Tibial nerve (tissue), 4 donors: ENCODE measurements at regions not wholly inside any gene's neighbourhood (a gene's known extent, or its start where the extent isn't known, plus 50 kb on each side); places are given as distances from the start of the nearest gene placed in this dataset.

ENCODE experiments used
- DNase-seq, 2 donors: peaks; one replicate each; pipeline ENCODE4 v3.0.0-alpha.2; 2019; ENCODE audit warnings: low spot score in 2 of 2
- H3K27ac ChIP-seq, 4 donors: fragments of 200-600 bp; sonication (generic) in 3 of 4; one replicate each; pipeline ENCODE4 v1.5.1; 2017 to 2019; ENCODE audit warnings: mild to moderate bottlenecking in 1 of 4
- H3K27me3 ChIP-seq, 2 donors: fragments of 200-600 bp; sonication (generic) in 1 of 2; one replicate each; pipeline versions ENCODE4 v1.5.1 to v1.6.0; 2017 to 2019
- H3K36me3 ChIP-seq, 3 donors: fragments of 200-600 bp; sonication (generic); one replicate each; pipeline ENCODE4 v1.5.1; 2018 to 2019
- H3K4me1 ChIP-seq, 4 donors: fragments of 200-600 bp; sonication (generic) in 3 of 4; one replicate each; pipeline ENCODE4 v1.5.1; 2017 to 2019
- H3K4me3 ChIP-seq, 4 donors: fragments of 200-600 bp; sonication (generic) in 3 of 4; one replicate each; pipeline ENCODE4 v1.5.1; 2017 to 2019; ENCODE audit warnings: mild to moderate bottlenecking in 1 of 4, moderate library complexity in 1 of 4
- H3K9me3 ChIP-seq, 4 donors: fragments of 200-600 bp; sonication (generic) in 3 of 4; one replicate each; pipeline ENCODE4 v1.5.1; 2017 to 2019
- EP300 ChIP-seq, 2 donors: sonication (generic); formaldehyde crosslinking; IDR thresholded peaks; one replicate each; pipeline ENCODE4 v1.6.1; 2017; ENCODE audit warnings: antibody characterized with exemption in 2 of 2, mild to moderate bottlenecking in 1 of 2
- POLR2A ChIP-seq, 2 donors: fragments of 450-650 bp; IDR thresholded peaks; one replicate each; pipeline ENCODE4 v1.6.1; 2017; ENCODE audit warnings: antibody characterized with exemption in 2 of 2, mild to moderate bottlenecking in 2 of 2, moderate library complexity in 2 of 2
- WGBS, 2 donors: methylation state at CpG; one replicate each; pipeline ENCODE4 v1.1.5; 2018; 5-methylcytosine and 5-hydroxymethylcytosine counted together
- TF ChIP-seq, protein P1 (sequence below), 5 experiments: fragments of 200-600 bp in 3 of 5; fragments of 450-650 bp in 2 of 5; sonication (generic) in 3 of 5; IDR thresholded peaks; one replicate each; pipeline ENCODE4 v1.5.1; 2016 to 2019; ENCODE audit warnings: antibody characterized with exemption in 5 of 5, mild to moderate bottlenecking in 3 of 5, moderate library complexity in 2 of 5

DNA sequence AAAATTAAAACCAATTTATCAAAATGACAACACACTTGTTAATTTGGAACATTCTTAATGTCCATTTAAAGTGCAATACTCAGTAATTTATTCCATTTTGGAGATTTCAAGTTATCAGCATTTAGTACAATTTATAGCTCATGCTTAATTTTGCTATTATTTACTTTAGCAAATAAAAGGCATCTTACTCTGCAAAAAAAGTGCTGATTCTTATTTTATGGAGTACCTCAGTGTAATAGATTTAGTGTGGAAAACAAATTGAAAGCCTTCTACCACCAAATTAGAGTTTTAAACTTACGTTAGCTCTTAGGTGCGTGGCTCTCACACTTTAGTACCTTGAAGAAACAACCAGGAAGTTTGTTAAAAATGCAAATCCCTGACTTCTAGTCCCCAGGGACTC lies 208.4 kb upstream of the NRIP1 start:
- no peaks in the 10 kb centered on the region for H3K36me3 ChIP-seq
- H3K27ac ChIP-seq: no peak overlapping the region
- TF ChIP-seq, protein P1, sequence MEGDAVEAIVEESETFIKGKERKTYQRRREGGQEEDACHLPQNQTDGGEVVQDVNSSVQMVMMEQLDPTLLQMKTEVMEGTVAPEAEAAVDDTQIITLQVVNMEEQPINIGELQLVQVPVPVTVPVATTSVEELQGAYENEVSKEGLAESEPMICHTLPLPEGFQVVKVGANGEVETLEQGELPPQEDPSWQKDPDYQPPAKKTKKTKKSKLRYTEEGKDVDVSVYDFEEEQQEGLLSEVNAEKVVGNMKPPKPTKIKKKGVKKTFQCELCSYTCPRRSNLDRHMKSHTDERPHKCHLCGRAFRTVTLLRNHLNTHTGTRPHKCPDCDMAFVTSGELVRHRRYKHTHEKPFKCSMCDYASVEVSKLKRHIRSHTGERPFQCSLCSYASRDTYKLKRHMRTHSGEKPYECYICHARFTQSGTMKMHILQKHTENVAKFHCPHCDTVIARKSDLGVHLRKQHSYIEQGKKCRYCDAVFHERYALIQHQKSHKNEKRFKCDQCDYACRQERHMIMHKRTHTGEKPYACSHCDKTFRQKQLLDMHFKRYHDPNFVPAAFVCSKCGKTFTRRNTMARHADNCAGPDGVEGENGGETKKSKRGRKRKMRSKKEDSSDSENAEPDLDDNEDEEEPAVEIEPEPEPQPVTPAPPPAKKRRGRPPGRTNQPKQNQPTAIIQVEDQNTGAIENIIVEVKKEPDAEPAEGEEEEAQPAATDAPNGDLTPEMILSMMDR (IDR thresholded peaks at IDR 0.05): no peak
- TF ChIP-seq EP300 (IDR thresholded peaks at IDR 0.05) (no peak), POLR2A (IDR thresholded peaks at IDR 0.05) (no peak)
- H3K27me3 ChIP-seq: no peaks in the 10 kb centered on the region
- DNase-seq: no peak
- peaks cover 0 to 3% (median 0%) of the 10 kb centered on the region in 4 donors for H3K4me1 ChIP-seq
- no peak overlapping the region for H3K4me3 ChIP-seq
- no peaks in the 10 kb centered on the region for H3K9me3 ChIP-seq
- WGBS, 2 donors: 94 to 98% methylated on average over 2 of the region's 2 CpGs

DNA sequence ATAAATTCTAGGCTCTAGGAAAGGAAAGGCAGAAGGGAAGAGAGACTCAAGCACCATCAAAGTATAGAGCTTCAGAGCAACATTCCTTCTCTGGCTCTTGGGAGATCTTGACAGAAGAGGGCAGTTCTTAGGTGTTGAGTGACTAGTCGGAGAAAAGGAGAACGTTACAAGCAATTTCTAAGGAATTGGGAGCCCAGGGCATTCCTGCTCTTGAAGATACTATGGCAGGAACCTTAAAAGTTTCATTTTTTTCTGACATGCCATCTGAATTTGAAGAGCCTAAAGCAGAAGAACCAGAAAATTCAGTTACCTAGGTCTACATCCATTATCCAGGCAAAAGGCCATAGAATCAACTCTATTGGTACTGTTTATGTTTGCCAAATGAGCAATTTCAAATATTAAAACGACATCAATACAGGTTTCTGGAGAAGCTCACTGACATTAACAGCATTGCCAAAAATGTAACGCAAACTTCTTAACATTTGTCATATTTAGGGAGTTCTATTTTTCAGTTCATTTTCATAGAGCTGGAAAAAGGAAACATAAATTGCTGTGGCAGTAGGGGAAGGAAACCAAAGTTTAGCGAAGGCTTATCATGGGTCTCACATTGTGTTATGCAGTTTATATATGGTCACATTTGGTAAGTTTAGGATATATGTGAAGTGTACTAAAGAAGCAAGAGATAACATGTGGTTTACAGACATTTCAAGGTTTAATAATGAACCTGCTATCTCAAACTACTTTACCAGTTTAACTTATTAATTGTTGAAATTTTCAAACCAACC lies 210.1 kb upstream of the NRIP1 start:
- TF ChIP-seq EP300 (IDR thresholded peaks at IDR 0.05) (no peak), POLR2A (IDR thresholded peaks at IDR 0.05) (no peak)
- TF ChIP-seq, protein P1 (IDR thresholded peaks at IDR 0.05): no peak
- Histone ChIP-seq H3K4me3 (no peak overlapping the region), H3K4me1 (peaks cover 0 to 3% (median 0%) of the 10 kb centered on the region in 4 donors), H3K9me3 (no peaks in the 10 kb centered on the region), H3K27ac (no peak overlapping the region), H3K27me3 (no peaks in the 10 kb centered on the region), H3K36me3 (no peaks in the 10 kb centered on the region)
- 87% methylated on average over 5 of the region's 5 CpGs for WGBS, 2 donors
- DNase-seq: no peak

DNA sequence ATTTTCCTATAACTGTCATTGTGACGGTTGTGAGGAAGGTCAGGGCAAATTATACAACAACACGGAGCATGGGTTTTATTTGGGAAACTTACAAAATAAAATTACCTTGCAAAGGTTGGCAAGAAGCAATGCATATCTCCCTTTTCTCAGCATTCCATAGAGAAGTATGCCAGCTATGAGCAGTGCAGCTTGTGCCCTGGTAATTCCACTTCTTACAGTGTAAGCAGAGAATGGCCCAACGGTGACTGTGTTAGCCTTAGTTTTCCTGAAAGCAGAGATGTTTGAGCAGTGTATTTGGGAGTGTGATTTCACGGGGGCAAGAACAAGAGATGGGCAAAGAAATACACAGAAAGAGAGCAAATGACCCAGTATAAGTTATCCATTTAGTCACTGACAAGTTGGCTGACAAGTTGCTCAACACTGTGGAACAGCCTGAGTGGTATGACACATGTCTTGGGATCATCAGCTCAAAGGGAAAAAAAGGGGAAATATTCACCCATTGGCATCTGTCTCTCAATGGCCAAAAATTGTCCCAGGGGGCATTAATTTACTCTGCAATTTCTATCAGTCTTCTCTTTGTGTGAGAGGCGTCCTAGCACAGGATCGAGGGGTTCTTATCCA lies 210.9 kb upstream of the NRIP1 start:
- no peak for DNase-seq
- no peak for TF ChIP-seq POLR2A (IDR thresholded peaks at IDR 0.05)
- TF ChIP-seq, protein P1 (IDR thresholded peaks at IDR 0.05): no peak
- no peak for TF ChIP-seq EP300 (IDR thresholded peaks at IDR 0.05)
- no peak overlapping the region for H3K27ac ChIP-seq
- H3K36me3 ChIP-seq: no peaks in the 10 kb centered on the region
- H3K9me3 ChIP-seq: no peaks in the 10 kb centered on the region
- H3K4me3 ChIP-seq: no peak overlapping the region
- no peaks in the 10 kb centered on the region for H3K27me3 ChIP-seq
- WGBS, 2 donors: 76 to 80% methylated on average over 6 of the region's 6 CpGs
- peaks cover 0 to 3% (median 0%) of the 10 kb centered on the region in 4 donors for H3K4me1 ChIP-seq

DNA sequence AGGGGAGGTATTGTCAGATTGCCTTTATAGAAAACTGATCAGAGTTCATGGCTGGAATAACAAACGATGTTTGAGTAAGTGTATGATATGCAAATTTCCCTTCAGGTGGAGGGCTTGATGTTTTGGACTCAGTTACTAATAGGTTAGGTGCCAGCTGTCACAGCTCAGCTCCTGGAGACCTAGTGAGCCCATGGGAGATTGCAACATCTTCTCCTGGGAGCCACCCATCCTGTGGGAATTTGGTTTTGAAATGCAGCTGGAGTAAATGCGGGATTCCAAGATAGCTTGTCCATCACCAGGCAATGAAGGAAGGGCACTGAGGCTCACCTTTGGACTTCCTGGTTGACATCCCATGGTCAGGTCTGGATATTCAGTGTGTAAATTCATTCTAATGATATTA lies 211.4 kb upstream of the NRIP1 start:
- H3K9me3 ChIP-seq: peaks cover 0 to 5% (median 0%) of the 10 kb centered on the region in 4 donors
- H3K27me3 ChIP-seq: no peaks in the 10 kb centered on the region
- H3K4me1 ChIP-seq: peaks cover 0 to 3% (median 0%) of the 10 kb centered on the region in 4 donors
- no peak for DNase-seq
- no peaks in the 10 kb centered on the region for H3K36me3 ChIP-seq
- H3K4me3 ChIP-seq: no peak overlapping the region
- WGBS, 2 donors: 85 to 86% methylated on average over 2 of the region's 2 CpGs
- H3K27ac ChIP-seq: no peak overlapping the region
- TF ChIP-seq EP300 (IDR thresholded peaks at IDR 0.05) (no peak), POLR2A (IDR thresholded peaks at IDR 0.05) (no peak)
- TF ChIP-seq, protein P1 (IDR thresholded peaks at IDR 0.05): no peak

DNA sequence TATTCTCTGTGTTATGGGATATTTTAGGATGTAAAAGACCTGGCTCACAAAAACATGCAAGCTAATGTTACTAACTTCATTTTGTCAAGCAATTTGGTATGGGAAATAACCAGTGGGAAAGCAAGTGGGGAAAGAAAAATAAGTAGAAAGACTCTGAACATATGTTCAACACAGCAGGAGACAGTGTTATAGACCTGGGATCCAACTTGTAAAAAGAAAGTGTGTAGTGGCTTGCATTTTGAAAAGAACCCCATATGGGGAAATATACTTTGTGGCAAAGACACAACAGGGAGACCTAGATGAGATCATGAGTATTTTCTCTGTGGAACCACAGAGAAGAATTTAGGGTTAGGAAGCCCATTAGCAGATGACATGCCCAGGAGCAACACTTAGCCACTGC lies 212.7 kb upstream of the NRIP1 start:
- Histone ChIP-seq H3K4me3 (no peak overlapping the region), H3K9me3 (peaks cover 0 to 5% (median 0%) of the 10 kb centered on the region in 4 donors), H3K36me3 (no peaks in the 10 kb centered on the region), H3K27ac (no peak overlapping the region), H3K4me1 (peaks cover 0 to under 1% (median 0%) of the 10 kb centered on the region in 4 donors), H3K27me3 (no peaks in the 10 kb centered on the region)
- no peak for TF ChIP-seq EP300 (IDR thresholded peaks at IDR 0.05)
- no peak for TF ChIP-seq POLR2A (IDR thresholded peaks at IDR 0.05)
- TF ChIP-seq, protein P1 (IDR thresholded peaks at IDR 0.05): no peak
- no peak for DNase-seq
